Activated T-cell treated with anti-CD3 and anti-CD28 coated beads, Interleukin-2, amount 50 U/mL, for 24 hours (primary cell): ENCODE measurements at regions not wholly inside any gene's neighbourhood (a gene's known extent, or its start where the extent isn't known, plus 50 kb on each side); places are given as distances from the start of the nearest gene placed in this dataset.

Experiments used
- DNase-seq: peaks from one replicate; pipeline ENCODE4 v3.0.0-alpha.2; 2020
- H3K27ac Mint-ChIP-seq: 2 replicates; pipeline ENCODE4 v1.8.0; 2020; ENCODE audit warnings: mild to moderate bottlenecking, mixed read lengths
- H3K27me3 Mint-ChIP-seq: 2 replicates; pipeline ENCODE4 v1.8.0; 2020; ENCODE audit warnings: mixed read lengths
- H3K36me3 Mint-ChIP-seq: 2 replicates; pipeline ENCODE4 v1.8.0; 2020; ENCODE audit warnings: low read depth, mixed read lengths
- H3K4me1 Mint-ChIP-seq: 2 replicates; pipeline ENCODE4 v1.8.0; 2020; ENCODE audit warnings: low read depth, mixed read lengths
- H3K4me3 Mint-ChIP-seq: 2 replicates; pipeline ENCODE4 v1.8.0; 2020; ENCODE audit warnings: mild to moderate bottlenecking, moderate library complexity, mixed read lengths
- H3K9me3 Mint-ChIP-seq: 2 replicates; pipeline ENCODE4 v1.8.0; 2020; ENCODE audit warnings: mixed read lengths

- Mint-ChIP-seq H3K27ac (no peak overlapping the region), H3K4me3 (no peak overlapping the region), H3K27me3 (no peaks in the 10 kb centered on the region), H3K9me3 (peaks cover 26% of the 10 kb centered on the region), H3K36me3 (no peaks in the 10 kb centered on the region), H3K4me1 (no peaks in the 10 kb centered on the region)
- no peak for DNase-seq
Observed at GRCh38 chr18:55838319-55838718, 250.3 kb upstream of the TCF4 start.

- DNase-seq = no peak
- H3K9me3 Mint-ChIP-seq = peaks cover 14% of the 10 kb centered on the region
- no peaks in the 10 kb centered on the region for H3K27me3 Mint-ChIP-seq
- H3K4me1 Mint-ChIP-seq = no peaks in the 10 kb centered on the region
- H3K27ac Mint-ChIP-seq = no peak overlapping the region
- no peaks in the 10 kb centered on the region for H3K36me3 Mint-ChIP-seq
- no peak overlapping the region for H3K4me3 Mint-ChIP-seq
Observed at GRCh38 chr18:55833543-55833942, 245.6 kb upstream of the TCF4 start.

- Mint-ChIP-seq H3K27me3 (no peaks in the 10 kb centered on the region), H3K4me3 (no peak overlapping the region), H3K27ac (no peak overlapping the region), H3K9me3 (peaks cover 6% of the 10 kb centered on the region), H3K36me3 (no peaks in the 10 kb centered on the region), H3K4me1 (no peaks in the 10 kb centered on the region)
- DNase-seq = no peak
Observed at GRCh38 chr18:55830544-55830943, 242.6 kb upstream of the TCF4 start.

- Mint-ChIP-seq H3K9me3 (no peaks in the 10 kb centered on the region), H3K4me1 (no peaks in the 10 kb centered on the region), H3K27me3 (no peaks in the 10 kb centered on the region), H3K27ac (no peak overlapping the region), H3K4me3 (no peak overlapping the region), H3K36me3 (no peaks in the 10 kb centered on the region)
- DNase-seq = no peak
Observed at GRCh38 chr18:55821219-55821618, 233.2 kb upstream of the TCF4 start.

GRCh38 chr18:55819448-55819847 is 231.5 kb upstream of the TCF4 start:
- Mint-ChIP-seq H3K27me3 (no peaks in the 10 kb centered on the region), H3K4me3 (no peak overlapping the region), H3K27ac (no peak overlapping the region), H3K36me3 (no peaks in the 10 kb centered on the region), H3K9me3 (no peaks in the 10 kb centered on the region), H3K4me1 (no peaks in the 10 kb centered on the region)
- no peak for DNase-seq

GRCh38 chr18:55818284-55818683 is 230.3 kb upstream of the TCF4 start:
- no peaks in the 10 kb centered on the region for H3K27me3 Mint-ChIP-seq
- DNase-seq = no peak
- no peaks in the 10 kb centered on the region for H3K36me3 Mint-ChIP-seq
- H3K4me1 Mint-ChIP-seq = no peaks in the 10 kb centered on the region
- no peak overlapping the region for H3K27ac Mint-ChIP-seq
- no peak overlapping the region for H3K4me3 Mint-ChIP-seq
- H3K9me3 Mint-ChIP-seq = no peaks in the 10 kb centered on the region

GRCh38 chr18:55811925-55812324 is 223.9 kb upstream of the TCF4 start:
- DNase-seq = no peak
- H3K36me3 Mint-ChIP-seq = no peaks in the 10 kb centered on the region

GRCh38 chr18:55805666-55806065 is 217.7 kb upstream of the TCF4 start:
- Mint-ChIP-seq H3K27ac (no peak overlapping the region), H3K9me3 (no peaks in the 10 kb centered on the region), H3K4me1 (no peaks in the 10 kb centered on the region), H3K27me3 (no peaks in the 10 kb centered on the region), H3K4me3 (no peak overlapping the region), H3K36me3 (no peaks in the 10 kb centered on the region)
- no peak for DNase-seq

More at GRCh38 chr18:55811925-55812324, 223.9 kb upstream of the TCF4 start:
- Mint-ChIP-seq H3K27me3 (no peaks in the 10 kb centered on the region), H3K27ac (no peak overlapping the region), H3K9me3 (no peaks in the 10 kb centered on the region), H3K4me3 (no peak overlapping the region), H3K4me1 (no peaks in the 10 kb centered on the region)

- Mint-ChIP-seq H3K36me3 (no peaks in the 10 kb centered on the region), H3K9me3 (peaks cover 6% of the 10 kb centered on the region), H3K4me3 (no peak overlapping the region), H3K27ac (no peak overlapping the region), H3K27me3 (no peaks in the 10 kb centered on the region), H3K4me1 (no peaks in the 10 kb centered on the region)
- DNase-seq = no peak
Observed at GRCh38 chr18:55795101-55795669, 207.2 kb upstream of the TCF4 start.

GRCh38 chr18:55794288-55795052 is 206.5 kb upstream of the TCF4 start:
- Mint-ChIP-seq H3K4me1 (no peaks in the 10 kb centered on the region), H3K27me3 (no peaks in the 10 kb centered on the region), H3K36me3 (no peaks in the 10 kb centered on the region), H3K27ac (no peak overlapping the region), H3K9me3 (peaks cover 5% of the 10 kb centered on the region), H3K4me3 (no peak overlapping the region)
- DNase-seq = no peak

- H3K36me3 Mint-ChIP-seq = no peaks in the 10 kb centered on the region
- H3K4me3 Mint-ChIP-seq = no peak overlapping the region
- no peaks in the 10 kb centered on the region for H3K27me3 Mint-ChIP-seq
- H3K9me3 Mint-ChIP-seq = peaks cover 5% of the 10 kb centered on the region
- no peak overlapping the region for H3K27ac Mint-ChIP-seq
- DNase-seq = no peak
- no peaks in the 10 kb centered on the region for H3K4me1 Mint-ChIP-seq
Observed at GRCh38 chr18:55790296-55790695, 202.3 kb upstream of the TCF4 start.

- H3K36me3 Mint-ChIP-seq = no peaks in the 10 kb centered on the region
- no peak overlapping the region for H3K27ac Mint-ChIP-seq
- peaks cover 5% of the 10 kb centered on the region for H3K27me3 Mint-ChIP-seq
- H3K4me1 Mint-ChIP-seq = no peaks in the 10 kb centered on the region
- no peak for DNase-seq
- peaks cover 5% of the 10 kb centered on the region for H3K9me3 Mint-ChIP-seq
- no peak overlapping the region for H3K4me3 Mint-ChIP-seq
Observed at GRCh38 chr18:55787536-55788073, 199.6 kb upstream of the TCF4 start.

- peaks cover 11% of the 10 kb centered on the region for H3K27me3 Mint-ChIP-seq
- H3K36me3 Mint-ChIP-seq = no peaks in the 10 kb centered on the region
- H3K9me3 Mint-ChIP-seq = peaks cover 3% of the 10 kb centered on the region
- DNase-seq = no peak
- H3K4me3 Mint-ChIP-seq = no peak overlapping the region
- no peak overlapping the region for H3K27ac Mint-ChIP-seq
- H3K4me1 Mint-ChIP-seq = no peaks in the 10 kb centered on the region
Observed at GRCh38 chr18:55786651-55787272, 198.8 kb upstream of the TCF4 start.

GRCh38 chr18:55783921-55784320 is 195.9 kb upstream of the TCF4 start:
- Mint-ChIP-seq H3K27ac (no peak overlapping the region), H3K27me3 (peaks cover 36% of the 10 kb centered on the region), H3K4me3 (no peak overlapping the region), H3K36me3 (no peaks in the 10 kb centered on the region), H3K4me1 (peaks cover 9% of the 10 kb centered on the region), H3K9me3 (peaks cover 3% of the 10 kb centered on the region)
- no peak for DNase-seq

GRCh38 chr18:55781481-55781957 is 193.5 kb upstream of the TCF4 start:
- Mint-ChIP-seq H3K36me3 (no peaks in the 10 kb centered on the region), H3K27ac (no peak overlapping the region), H3K9me3 (no peaks in the 10 kb centered on the region), H3K27me3 (peaks cover 55% of the 10 kb centered on the region), H3K4me3 (no peak overlapping the region), H3K4me1 (peaks cover 11% of the 10 kb centered on the region)
- DNase-seq = no peak
